Activated CD4-positive, alpha-beta T cell treated with anti-CD3 and anti-CD28 coated beads for 4 hours (primary cell): ENCODE measurements at regions not wholly inside any gene's neighbourhood (a gene's known extent, or its start where the extent isn't known, plus 50 kb on each side); places are given as distances from the start of the nearest gene placed in this dataset.

Experiments
- DNase-seq, 2 donors: peaks; one replicate each; pipeline ENCODE4 v3.0.0-alpha.2; 2020

DNA sequence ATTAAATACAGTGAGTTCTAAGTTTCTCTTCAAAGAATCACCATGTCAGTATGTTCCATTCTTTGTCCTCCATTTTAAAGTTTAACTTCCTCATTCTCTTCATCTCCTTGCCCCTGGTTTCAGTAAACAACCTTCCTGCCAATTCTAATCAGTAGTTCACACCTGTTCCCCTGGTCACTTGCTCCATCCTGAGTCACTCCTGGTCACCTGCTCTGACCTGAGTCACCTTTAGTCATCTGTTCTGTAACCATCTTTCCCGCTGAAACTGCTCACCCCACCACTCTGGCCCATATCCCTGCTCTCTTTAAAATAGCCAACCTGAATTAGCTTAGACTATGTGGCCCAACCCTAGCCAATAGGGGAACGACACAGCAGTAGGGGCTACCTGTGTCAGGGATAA lies 1447.4 kb upstream of the TMEM132C start:
- no peak for DNase-seq

DNA sequence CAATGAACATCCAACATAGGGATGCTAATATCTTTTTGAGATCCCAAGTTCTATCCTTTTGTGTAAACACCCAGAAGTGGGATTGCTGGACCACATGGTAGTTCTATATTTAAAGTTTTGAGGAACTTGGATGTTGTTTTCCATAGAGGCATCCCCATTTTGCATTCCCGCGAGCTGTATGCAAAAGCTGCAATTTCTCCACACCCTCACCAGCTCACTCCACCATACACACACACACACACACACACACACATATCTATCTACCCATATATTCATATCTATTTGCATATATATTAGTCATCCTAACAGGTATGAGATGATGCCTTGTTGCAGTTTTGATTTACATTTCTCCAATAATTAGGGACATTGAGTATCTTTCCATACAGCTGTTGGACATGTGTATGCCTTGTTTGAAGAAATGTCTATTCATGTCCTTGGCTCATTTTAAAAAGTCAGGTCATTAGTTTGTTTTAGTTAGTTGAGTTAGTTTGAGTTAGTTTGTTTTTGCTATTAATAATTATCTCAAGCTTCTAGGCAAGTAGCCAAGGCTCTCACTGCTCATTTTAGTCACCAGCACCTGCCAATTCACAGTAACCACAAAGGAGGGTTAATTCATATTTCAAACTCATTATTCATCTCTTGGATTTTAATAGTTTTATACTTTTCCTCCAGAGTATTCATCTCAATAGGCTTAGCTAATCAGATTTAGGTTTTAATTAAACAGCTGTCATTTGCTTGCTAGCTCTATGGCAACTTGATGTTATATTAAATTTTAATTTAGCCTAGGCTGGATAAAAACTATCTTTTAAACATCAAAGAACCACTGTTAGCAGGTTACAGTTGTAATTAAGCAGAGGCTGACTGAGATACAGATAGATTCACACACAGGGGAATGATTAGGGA lies 1435.9 kb upstream of the TMEM132C start:
- no peak for DNase-seq

DNA sequence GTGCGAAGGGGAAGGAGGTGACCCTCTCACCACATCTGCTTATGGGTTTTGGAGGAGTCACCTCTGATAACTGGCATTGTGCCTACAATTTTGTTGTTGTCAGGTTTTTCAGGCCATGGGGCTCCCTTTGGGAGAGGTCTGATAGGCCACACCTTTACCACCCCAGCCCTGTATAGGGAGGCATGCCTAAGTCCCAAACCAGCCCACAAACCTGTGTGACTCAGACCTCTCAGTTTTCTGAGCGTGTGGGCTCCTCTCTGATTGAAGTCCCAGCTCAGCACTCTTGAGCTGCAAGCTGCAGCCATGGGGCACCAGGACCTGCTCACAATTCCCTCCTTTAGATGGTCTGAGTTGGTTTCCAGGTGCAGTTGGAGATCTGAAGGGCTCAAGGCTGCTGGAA lies 1429.3 kb upstream of the TMEM132C start:
- no peak for DNase-seq

DNA sequence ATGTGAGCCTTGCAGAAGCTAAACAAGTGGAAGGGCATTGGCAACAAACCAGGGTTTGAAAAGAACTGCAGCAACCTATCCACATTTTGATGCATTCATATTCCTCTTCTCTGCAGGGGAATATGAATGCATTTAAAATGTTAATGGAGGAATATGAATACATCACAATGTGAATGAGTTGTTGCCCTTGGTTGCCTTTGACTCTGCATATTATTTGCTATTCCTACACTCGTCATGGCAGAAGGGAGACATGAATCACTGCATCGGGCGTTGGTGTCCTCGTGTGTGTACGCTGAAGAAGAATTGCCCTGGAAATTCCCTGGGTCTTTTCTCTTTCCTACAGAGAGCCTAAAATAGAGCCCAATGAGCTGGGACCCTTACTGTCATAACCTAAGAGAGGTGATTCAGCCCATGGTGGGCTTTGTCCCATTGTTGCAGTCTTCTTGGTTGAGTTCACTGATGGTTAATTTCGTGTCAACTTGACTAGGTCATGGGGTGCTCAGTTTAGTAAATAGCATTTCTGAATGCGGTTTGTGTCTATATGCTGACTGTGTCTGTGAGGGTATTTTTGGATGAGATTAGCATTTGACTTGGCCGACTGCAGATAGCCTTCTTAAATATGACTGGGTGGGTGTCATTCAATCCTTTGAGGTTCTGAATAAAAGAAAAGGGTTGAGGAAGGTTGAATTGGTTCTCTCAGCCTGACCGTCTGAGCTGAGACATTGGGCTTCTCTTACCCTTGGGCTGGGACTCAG lies 1422.9 kb upstream of the TMEM132C start:
- DNase-seq, result no peak

DNA sequence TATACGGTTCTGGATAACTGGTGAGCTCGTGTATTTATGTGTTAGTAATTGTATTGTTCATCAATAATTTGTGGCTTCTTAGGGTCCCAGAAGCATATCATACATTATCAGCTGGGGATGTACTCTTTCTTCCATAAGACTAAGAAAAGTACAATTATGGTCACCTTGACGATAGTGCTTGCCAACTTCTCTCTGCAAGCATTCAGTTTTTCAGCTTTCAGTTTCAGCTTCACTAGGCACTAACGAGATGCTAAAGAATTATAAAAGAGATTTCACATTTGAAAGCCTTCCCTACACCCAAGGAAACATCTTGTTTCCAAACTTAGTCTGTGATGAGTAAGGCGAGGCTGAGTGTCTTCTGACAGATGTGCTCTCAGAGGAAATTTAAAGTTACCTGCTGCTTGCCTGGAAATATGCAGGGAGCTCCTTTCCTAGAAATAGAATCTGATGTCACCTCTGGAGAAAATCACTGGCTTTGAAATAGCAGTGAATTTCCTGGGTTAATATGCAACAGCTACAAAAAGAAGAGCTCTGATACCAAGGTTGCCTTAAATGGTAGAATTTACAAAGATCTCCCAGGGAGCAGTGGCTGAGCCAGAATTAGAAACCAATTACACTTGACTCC lies 1419.9 kb upstream of the TMEM132C start:
- no peak for DNase-seq

DNA sequence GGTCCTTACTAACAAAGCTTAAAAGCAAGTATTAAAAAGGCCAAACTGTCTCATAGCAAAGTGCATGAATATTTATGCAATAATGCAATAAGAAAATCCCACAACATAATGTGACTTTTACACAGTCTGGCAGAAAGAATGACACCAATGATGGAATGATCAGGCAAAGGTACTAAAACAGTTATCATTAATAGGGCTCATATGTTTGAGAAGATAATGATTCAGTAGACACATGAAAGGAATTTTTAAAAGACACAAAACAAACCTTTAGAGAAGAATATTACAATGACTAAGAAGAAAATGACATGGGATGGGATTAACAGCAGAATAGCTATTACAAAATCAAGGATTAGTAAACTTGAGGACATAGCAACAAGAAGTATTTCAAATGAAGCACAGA lies 1411.2 kb upstream of the TMEM132C start:
- no peak for DNase-seq

DNA sequence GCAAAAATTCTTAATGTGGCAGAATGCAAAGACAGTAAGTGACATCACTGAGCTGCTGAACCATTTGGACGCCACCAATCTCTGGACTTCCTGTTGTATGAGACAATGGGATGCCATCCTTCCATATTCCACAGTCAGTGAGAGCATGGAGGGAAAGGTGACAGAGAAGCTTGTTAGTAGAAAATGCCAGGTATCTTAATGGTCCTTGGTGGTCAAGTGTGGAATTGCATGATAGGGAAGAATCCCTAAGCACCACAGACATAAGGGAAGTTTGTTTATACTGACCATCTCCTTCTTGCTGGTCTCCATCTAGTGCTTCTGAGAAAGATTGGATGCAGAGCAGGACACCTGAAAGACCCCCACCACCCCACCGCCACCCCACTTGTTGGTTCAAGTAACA lies 1410.0 kb upstream of the TMEM132C start:
- no peak for DNase-seq

DNA sequence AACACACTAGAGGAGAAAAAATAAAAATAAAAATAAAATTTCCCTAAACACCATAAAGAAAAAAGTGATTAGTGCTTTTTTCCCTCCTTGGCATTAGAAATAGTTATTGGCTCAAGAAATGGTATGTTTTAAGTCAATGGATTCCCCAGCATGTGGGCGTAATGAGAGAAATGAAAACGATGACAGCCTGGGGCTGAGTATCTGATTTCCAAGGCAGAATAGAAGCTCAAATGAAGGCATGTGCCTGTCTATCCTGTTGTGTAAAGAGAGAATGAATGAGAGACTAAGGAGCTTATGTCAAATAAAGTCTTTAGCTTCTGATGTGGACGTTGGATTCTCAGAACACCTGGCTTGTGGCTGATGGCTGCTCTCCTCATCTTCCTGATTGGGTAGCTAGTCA lies 1408.4 kb upstream of the TMEM132C start:
- DNase-seq, result no peak

DNA sequence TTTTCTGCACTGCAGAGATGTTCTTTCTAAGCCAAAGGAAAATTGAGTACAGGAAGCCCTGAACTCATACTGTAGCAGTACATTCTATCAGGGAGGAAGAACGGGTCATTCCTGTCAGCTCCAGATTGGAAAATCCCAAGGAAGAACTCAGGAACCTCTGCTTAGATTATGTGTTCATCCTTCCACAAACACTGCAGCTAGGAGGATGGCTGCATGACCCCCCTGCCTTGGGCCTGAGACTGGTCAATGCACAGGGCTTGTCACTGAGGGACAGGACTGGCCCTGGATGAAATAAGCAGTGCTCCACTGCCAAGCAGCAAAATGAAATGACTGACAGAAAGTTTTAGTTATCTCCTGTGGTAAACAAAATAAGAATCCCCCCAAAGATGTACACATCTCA lies 1406.8 kb upstream of the TMEM132C start:
- DNase-seq, result no peak

DNA sequence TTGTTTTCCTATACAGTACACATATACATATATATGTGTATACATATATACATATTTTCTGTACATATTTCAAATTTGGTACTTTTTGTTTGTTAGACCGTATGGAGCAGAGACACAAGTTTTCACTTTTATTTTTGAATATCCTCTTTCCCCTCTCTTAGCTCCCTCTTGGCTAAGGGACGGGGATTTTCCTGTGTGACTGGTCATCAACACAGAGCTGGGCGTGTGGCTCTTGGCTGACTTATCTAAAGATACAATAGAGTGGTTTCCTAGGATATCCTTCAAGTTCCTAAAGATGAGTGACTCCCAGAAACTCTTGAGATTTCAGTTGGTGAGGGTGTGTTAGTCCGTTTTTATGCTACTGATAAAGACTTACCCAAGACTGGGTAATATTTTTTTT lies 1404.5 kb upstream of the TMEM132C start:
- no peak for DNase-seq

DNA sequence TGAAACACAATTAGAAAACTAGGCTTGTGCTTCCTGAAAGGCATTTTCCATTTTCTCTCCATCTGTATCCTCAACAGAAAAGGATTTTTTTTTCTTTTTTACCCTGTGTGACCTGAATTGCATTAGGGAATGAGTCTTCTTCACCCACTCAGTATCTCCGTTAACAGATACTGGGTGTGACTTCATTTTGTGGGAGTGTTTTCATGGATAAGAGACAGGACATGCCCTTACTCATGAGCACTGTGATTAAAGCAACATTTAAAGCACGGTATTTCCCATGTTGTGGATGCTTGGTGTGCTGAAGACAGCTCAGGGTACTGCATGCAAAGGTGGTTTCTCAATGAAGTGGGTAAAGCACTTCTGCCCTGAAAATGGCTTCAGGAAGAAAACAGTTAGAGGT lies 1397.3 kb upstream of the TMEM132C start:
- DNase-seq, result no peak

DNA sequence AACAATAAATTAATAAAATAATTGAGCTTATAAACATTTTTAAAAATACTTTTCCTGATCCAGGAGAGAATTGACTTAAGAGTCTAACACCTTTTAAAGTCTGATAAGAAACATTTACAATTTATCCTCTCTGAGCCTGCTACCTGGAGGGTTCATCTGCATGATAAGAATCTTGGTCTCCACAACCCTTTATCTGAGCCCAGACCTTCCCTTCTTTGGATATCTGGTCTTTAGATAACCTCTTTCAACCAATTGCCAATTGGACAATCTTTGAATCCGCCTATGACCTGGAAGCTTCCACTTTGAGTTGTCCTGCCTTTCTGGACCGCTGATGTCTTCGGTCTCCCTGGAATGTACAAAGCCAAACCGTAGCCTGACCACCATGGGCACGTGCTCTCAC lies 1393.3 kb upstream of the TMEM132C start:
- no peak for DNase-seq

DNA sequence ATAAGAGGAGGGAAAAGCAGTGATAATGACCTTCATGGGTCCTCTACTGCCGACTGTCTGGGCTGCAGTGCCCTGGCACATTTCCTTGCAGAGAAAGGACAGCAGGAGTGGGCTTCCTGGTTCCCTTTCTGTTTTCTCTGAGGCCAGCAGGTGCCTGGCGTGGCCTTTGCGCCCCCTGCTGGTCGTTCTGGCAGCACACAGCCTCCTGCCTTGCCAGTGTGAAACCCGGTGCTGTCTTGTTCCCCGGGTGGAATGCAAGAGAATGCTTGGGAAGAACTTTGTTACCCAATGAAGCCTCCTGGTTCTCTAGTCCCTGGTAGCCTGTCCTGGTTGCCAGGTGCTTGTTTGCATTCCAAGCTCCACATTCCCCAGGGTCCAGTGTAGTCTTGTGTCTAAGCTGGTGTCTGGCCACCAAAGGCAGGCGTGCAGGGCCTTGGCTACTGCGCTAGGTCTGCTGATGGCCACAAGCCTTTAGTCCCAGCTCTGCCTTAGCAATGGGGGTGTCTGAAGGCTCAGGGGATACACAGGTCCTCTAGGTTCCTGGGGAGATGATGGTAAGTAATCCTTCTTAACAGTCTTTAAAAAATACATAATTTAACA lies 1392.4 kb upstream of the TMEM132C start:
- peak; percentile 37 to 56 for DNase-seq

DNA sequence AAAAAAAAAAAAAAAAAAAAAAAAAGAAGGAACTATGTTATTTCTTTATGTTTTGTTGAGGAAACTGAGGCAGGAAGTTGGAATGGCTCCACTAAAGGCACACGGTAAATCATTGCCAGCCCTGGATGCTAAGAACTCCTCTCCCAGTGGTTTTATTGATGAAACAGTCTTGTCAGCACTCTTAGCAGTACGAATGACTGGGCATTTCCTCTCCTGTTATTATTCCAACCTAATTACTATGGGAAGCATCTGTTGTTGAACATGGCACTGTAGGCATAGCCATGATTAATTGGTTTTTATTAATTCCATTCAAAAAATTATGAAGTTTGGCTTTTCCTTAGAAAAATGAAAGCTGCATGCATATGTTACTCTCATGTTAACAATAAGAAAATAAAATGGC lies 1387.1 kb upstream of the TMEM132C start:
- no peak for DNase-seq

DNA sequence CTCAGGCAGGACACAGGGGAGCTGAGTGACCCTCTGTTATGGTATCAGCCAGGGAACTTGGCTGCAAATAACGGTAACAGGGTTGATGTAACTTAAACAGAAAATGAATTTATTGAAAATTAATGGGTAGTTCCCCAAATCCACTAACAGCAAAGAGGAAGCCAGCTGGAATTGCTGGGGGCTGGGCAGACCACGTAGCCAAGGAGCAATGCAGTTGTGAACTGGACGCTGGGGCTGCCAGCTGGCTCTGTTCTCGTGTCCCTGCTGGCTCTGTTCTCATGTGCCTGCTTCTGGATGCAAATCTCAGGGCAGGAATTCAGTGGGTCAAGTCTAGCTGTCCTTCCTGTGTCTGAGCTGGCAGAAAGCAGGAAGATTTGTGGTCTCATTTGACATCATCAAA lies 1383.3 kb upstream of the TMEM132C start:
- DNase-seq, result no peak

DNA sequence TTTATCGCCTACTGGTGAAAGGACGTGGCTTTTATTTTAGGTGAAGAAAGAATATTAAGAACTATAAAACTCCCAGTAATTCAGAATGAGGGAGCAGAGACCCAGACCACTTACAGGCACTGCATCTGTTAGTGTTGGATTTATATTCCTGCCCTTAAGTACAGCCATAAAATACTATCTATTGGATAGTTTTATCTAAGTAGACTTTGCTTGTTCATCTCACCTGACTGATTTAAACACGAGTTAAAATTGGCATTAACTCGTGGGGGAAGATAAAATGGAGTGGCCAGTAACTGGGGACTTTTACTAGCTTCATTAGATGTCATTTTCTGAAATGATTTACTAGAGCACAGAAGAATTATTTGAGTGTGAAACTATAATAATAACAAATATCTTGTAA lies 1377.5 kb upstream of the TMEM132C start:
- no peak for DNase-seq

DNA sequence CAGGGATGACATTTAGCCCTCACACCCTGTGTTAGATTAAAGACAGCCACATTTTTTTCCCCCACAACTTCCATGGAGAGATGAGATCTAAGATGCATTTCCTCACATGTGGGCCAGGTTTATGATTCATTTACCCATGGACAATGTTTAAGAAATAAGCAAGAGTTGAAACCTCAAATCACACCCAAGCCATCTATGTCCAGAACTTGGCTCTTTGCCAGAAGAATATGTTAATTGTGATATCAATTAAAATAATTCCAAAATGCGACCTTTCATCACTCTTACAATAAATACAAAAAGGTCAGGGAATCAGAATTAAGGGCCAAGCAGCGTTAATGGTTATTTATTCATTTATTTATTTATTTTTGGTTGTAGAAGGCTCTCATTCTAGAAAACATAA lies 1376.9 kb upstream of the TMEM132C start:
- DNase-seq, result no peak

DNA sequence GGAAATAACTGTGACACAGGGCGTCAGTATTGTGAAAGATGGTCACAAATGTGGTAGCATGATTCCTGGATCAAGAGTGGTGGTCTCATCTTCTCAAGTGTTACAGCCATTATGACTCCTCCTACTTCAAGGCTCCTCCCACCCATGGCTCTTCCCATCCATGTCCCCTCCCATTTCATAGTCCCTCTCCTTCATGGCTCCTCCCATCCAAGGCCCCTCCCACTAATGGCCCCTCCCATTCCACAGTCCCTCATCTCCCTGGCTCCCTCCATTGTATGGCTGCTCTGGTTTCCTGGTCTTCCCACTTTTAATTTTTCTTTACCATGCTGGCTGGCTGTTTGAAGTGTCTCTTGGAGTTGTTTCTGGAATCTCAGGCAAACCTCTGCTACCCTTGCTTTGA lies 1375.2 kb upstream of the TMEM132C start:
- DNase-seq, result no peak

DNA sequence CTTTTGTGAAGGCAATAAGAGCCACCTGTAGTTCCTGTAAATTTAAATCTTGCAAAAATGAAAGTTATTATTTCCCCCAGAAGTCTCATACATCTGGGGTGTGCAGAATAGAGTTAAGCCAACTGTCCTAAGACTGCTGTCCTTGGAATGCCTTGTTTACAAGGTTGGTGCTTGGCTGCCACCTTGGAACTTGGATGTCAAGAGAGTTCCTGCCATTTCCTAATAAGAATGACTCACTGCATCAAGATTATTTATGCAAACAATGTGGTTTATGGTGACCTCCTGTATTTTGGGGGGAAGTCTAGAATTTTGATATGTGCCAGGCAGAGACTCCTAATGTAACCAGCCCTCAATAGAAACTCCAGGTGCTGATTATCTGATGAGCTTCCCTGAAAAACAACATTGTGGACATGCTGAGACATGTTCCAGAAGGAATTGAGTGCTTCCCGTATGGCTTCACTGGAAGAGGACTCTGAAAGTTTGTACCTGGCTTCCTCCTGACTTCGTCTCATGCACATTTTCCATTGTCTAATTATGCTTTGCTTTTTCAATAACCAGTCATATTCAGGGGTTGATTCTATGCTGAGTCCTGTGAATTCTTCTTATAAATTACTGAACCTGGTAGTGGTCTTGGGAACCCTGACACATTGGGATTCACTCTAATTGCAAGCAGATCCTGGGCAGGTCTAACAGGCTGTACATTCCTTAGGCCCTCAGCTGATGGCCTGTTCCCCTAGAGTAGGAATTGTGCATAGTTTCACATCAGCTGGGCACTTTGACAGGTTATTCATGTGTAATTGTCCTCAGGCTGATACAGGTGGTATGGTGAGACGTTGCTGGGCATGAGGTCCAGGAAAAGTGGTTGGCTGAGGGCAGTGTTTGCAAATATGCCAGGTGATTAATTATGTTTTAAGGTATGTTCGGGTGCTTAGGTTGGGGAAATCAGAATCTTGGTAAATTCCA lies 1370.7 kb upstream of the TMEM132C start:
- DNase-seq, result no peak

DNA sequence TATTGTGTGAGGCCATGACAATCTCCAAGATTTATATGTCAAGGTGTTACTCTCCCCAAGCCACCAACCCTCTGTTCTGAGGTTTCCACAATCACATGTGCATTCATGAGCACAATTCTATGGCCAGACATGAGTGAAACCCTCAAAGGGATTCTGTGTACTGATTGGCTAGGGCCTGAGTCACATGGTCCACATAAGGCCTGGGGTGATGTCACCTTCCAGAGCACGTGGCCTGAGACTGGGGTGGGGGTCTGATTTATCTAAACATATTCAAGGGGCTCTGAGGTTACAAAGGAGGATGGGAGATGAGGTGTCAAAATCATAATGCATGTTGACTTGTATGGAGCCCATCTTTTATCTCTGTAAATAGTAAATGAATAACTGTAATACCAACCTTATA lies 1369.9 kb upstream of the TMEM132C start:
- DNase-seq, result no peak

DNA sequence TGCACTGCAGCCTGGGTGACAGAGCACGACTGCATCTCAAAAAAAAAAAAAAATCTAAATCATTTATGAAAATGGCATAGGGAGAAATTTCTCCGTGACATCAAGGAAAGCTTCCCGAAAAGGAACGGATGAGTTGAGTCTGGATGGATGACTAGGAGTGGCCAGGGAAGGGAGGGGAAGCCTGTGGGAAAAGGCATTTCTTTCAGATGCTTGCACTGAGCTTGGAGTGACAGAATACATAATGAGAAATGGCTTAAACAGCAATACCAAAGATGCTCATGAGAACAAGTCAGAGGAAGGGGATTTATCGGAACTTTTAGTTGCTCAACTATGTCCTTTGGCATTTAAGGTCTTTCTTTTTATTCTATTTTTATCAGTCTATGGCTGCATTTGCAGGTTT lies 1369.2 kb upstream of the TMEM132C start:
- DNase-seq, result no peak

DNA sequence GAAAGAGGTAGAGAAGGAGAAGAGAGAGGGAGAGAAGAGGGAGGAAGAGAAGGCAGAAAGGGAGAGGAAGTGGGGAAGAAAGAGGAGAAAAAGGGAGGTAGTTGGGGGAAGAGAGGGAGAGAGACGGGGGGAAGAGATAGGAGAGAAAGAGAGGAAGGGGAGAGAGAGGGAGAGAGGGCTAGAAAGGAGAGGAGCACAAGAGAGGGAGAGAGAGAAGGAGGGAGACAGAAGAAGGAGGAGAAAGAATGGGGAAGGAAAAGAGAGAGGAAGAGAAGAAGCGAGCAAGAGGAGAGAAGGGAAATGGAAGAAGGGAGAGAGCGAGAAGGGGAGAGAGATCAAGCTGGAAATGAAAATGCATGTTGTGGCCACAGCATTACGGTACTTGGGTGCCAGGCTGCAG lies 1368.4 kb upstream of the TMEM132C start:
- DNase-seq, result no peak
